ENCODE measurements at regions not wholly inside any gene's neighbourhood (a gene's known extent, or its start where the extent isn't known, plus 50 kb on each side); places are given as distances from the start of the nearest gene placed in this dataset.

DNA sequence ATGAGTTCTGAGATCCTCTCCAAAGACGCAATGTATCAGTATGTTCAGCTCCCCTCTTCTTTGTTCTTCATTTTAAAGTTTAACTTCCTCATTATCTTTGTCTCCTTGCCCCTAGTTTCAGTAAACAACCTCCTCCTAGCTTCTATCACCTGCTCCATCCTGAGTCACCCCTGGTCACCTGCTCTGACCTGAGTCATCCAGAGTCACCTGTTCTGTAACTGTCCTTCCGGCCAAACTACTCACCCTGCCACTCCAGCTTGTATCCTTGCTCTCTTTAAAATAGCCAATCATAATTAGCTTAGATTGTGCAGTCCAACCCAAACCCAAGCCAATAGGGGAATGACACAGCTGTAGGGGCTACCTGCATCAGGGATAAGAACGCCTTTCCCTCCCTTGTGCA lies 332.0 kb downstream of the OLFM3 start:
- no peak for DNase-seq (ENCODE audit: low read depth)
- TF ChIP-seq CTCF (conservative IDR thresholded peaks at IDR 0.05; ENCODE audit: low read depth, low read length): no peak
- no peak overlapping the region for H3K4me3 ChIP-seq (ENCODE audit: low read depth, low read length)

- no peak for DNase-seq (ENCODE audit: low read depth)
- no peak for TF ChIP-seq CTCF (conservative IDR thresholded peaks at IDR 0.05; ENCODE audit: low read depth, low read length)
- H3K4me3 ChIP-seq (ENCODE audit: low read depth, low read length): no peak overlapping the region
Observed at GRCh38 chr1:101667761-101668160, 329.0 kb downstream of the OLFM3 start.

- DNase-seq (ENCODE audit: low read depth): no peak
- TF ChIP-seq CTCF (conservative IDR thresholded peaks at IDR 0.05; ENCODE audit: low read depth, low read length): no peak
- no peak overlapping the region for H3K4me3 ChIP-seq (ENCODE audit: low read depth, low read length)
Observed at GRCh38 chr1:101683136-101683535, 313.6 kb downstream of the OLFM3 start.

GRCh38 chr1:101683561-101683960 lies 313.2 kb downstream of the OLFM3 start:
- H3K4me3 ChIP-seq (ENCODE audit: low read depth, low read length): no peak overlapping the region
- no peak for DNase-seq (ENCODE audit: low read depth)
- TF ChIP-seq CTCF (conservative IDR thresholded peaks at IDR 0.05; ENCODE audit: low read depth, low read length): no peak

- no peak for DNase-seq (ENCODE audit: low read depth)
- no peak for TF ChIP-seq CTCF (conservative IDR thresholded peaks at IDR 0.05; ENCODE audit: low read depth, low read length)
Observed at GRCh38 chr1:101697072-101697471, 299.7 kb downstream of the OLFM3 start.

GRCh38 chr1:101698681-101699080 lies 298.0 kb downstream of the OLFM3 start:
- TF ChIP-seq CTCF (conservative IDR thresholded peaks at IDR 0.05; ENCODE audit: low read depth, low read length): no peak
- H3K4me3 ChIP-seq (ENCODE audit: low read depth, low read length): no peak overlapping the region

More at GRCh38 chr1:101697072-101697471, 299.7 kb downstream of the OLFM3 start:
- H3K4me3 ChIP-seq (ENCODE audit: low read depth, low read length): no peak overlapping the region

DNA sequence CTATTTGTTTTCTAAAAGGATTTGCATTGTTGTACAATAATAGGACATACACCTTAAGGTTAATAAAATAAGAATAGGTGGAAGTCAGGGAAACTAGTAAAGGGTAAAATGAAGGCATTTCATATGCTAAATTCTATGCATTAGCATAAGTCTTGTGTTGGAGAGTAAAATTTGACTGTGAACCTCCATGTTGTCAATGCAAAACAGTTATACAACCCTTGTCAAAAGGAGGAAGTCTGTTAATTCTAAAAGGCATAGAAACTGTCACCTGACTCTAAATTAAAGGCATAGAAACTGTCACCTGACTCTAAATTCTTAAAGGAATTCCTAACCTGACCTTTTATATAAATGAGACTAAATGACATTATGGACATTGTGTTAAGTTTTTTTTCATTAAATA lies 291.8 kb downstream of the OLFM3 start:
- no peak for DNase-seq (ENCODE audit: low read depth)
- no peak for TF ChIP-seq CTCF (conservative IDR thresholded peaks at IDR 0.05; ENCODE audit: low read depth, low read length)
- no peak overlapping the region for H3K4me3 ChIP-seq (ENCODE audit: low read depth, low read length)

More at GRCh38 chr1:101698681-101699080, 298.0 kb downstream of the OLFM3 start:
- DNase-seq (ENCODE audit: low read depth): no peak

All from epithelial cell of proximal tubule (primary cell).